IMR-90 (cell line): ENCODE measurements at regions not wholly inside any gene's neighbourhood (a gene's known extent, or its start where the extent isn't known, plus 50 kb on each side); places are given as distances from the start of the nearest gene placed in this dataset.

Source experiments
- ATAC-seq: fragments of 200-7000 bp; cut with Tn5 transposase; 2 replicates; pipeline ENCODE4 v1.9.1; 2020; ENCODE audit warnings: low read depth, mild to moderate bottlenecking, moderate library complexity
- BruUV-seq: library from RNA; stranded (reverse); fragments of 400-500 nt; replicated peaks from 2 replicates; lab custom pipeline; 2021; lab: Mats Ljungman, UMichigan
- CTCF ChIA-PET: fragments of 300-600 bp; formaldehyde crosslinking; extraction: SDS; loops from one replicate; lab custom pipeline; 2021; ENCODE audit warnings: antibody characterized with exemption; lab: Yijun Ruan, JAX
- POLR2A ChIA-PET: fragments of 300-600 bp; sonication (Branson Sonifier 250); formaldehyde crosslinking; loops from one replicate; lab custom pipeline; 2022; ENCODE audit warnings: antibody characterized with exemption; ENCODE audit not compliant: unreplicated experiment; lab: Charles Lee
- DNase-seq: peaks from one replicate; pipeline ENCODE4 v3.0.0; 2013
- H2AFZ ChIP-seq: replicated peaks from 2 replicates; pipeline ENCODE3; 2013; ENCODE audit warnings: low read length, mild to moderate bottlenecking; ENCODE audit not compliant: poor library complexity
- H2AK5ac ChIP-seq: 2 replicates; pipeline ENCODE4 v1.6.1; 2013; ENCODE audit warnings: low read depth, low read length, inconsistent platforms
- H2AK9ac ChIP-seq: replicated peaks from 2 replicates; pipeline ENCODE3; 2013; ENCODE audit warnings: mild to moderate bottlenecking, low read depth, low read length, moderate library complexity; ENCODE audit not compliant: poor library complexity
- H2BK120ac ChIP-seq: 2 replicates; pipeline ENCODE4 v1.6.1; 2013; ENCODE audit warnings: low read depth, low read length, inconsistent platforms
- H2BK15ac ChIP-seq: 3 replicates; pipeline ENCODE4 v1.6.1; 2013; ENCODE audit warnings: low read depth, low read length, inconsistent platforms
- H2BK20ac ChIP-seq: 2 replicates; pipeline ENCODE4 v1.6.1; 2013; ENCODE audit warnings: low read depth, mild to moderate bottlenecking, inconsistent platforms, low read length, moderate library complexity
- H2BK5ac ChIP-seq: 2 replicates; pipeline ENCODE4 v1.6.1; 2013; ENCODE audit warnings: mild to moderate bottlenecking, low read depth, low read length, inconsistent platforms; ENCODE audit not compliant: poor library complexity, severe bottlenecking
- H3K14ac ChIP-seq: replicated peaks from 2 replicates; pipeline ENCODE4 v1.6.1; 2013; ENCODE audit warnings: low read depth, low read length, inconsistent platforms
- H3K18ac ChIP-seq: 2 replicates; pipeline ENCODE4 v1.6.1; 2013; ENCODE audit warnings: low read depth, low read length, control low read depth
- H3K23ac ChIP-seq: 2 replicates; pipeline ENCODE4 v1.6.1; 2013; ENCODE audit warnings: low read depth, low read length, inconsistent platforms
- H3K27ac ChIP-seq: 2 replicates; pipeline ENCODE4 v1.5.1; 2013; ENCODE audit warnings: mild to moderate bottlenecking, control low read depth, low read length; ENCODE audit not compliant: insufficient read depth
- H3K27me3 ChIP-seq: 2 replicates; pipeline ENCODE4 v1.6.1; 2013; ENCODE audit warnings: low read length; ENCODE audit not compliant: control insufficient read depth, insufficient read depth
- H3K36me3 ChIP-seq: 2 replicates; pipeline ENCODE4 v1.6.1; 2013; ENCODE audit warnings: low read length, mixed read lengths; ENCODE audit not compliant: control insufficient read depth, insufficient read depth
- H3K4ac ChIP-seq: 2 replicates; pipeline ENCODE4 v1.6.1; 2013; ENCODE audit warnings: low read depth, low read length, inconsistent platforms
- H3K4me1 ChIP-seq: 2 replicates; pipeline ENCODE4 v1.6.1; 2013; ENCODE audit warnings: low read length, mixed read lengths; ENCODE audit not compliant: control insufficient read depth, insufficient read depth
- H3K4me2 ChIP-seq: 2 replicates; pipeline ENCODE4 v1.6.1; 2013; ENCODE audit warnings: low read depth, mild to moderate bottlenecking, control low read depth, low read length, moderate library complexity
- H3K4me3 ChIP-seq: 2 replicates; pipeline ENCODE4 v1.5.1; 2013; ENCODE audit warnings: low read depth, mild to moderate bottlenecking, control low read depth, low read length, moderate library complexity; ENCODE audit not compliant: insufficient read depth
- H3K56ac ChIP-seq: 2 replicates; pipeline ENCODE4 v1.6.1; 2013; ENCODE audit warnings: low read length, inconsistent platforms; ENCODE audit not compliant: insufficient read depth; ENCODE audit errors: extremely low read depth
- H3K79me1 ChIP-seq, 2 experiments: 2 replicates each; pipeline ENCODE4 v1.6.1; 2013; ENCODE audit warnings: low read length in 2 of 2, inconsistent platforms in 1 of 2, low read depth in 1 of 2
- H3K9ac ChIP-seq: 2 replicates; pipeline ENCODE4 v1.6.1; 2013; ENCODE audit warnings: low read depth, low read length, control low read depth
- H3K9me1 ChIP-seq: 2 replicates; pipeline ENCODE4 v1.6.1; 2013; ENCODE audit warnings: low read length, inconsistent platforms; ENCODE audit not compliant: insufficient read depth
- H3K9me3 ChIP-seq: 2 replicates; pipeline ENCODE4 v1.6.1; 2013; ENCODE audit warnings: low read length; ENCODE audit not compliant: control insufficient read depth, insufficient read depth
- H4K20me1 ChIP-seq: 2 replicates; pipeline ENCODE4 v1.6.1; 2013; ENCODE audit warnings: low read length, inconsistent platforms; ENCODE audit not compliant: insufficient read depth
- H4K5ac ChIP-seq: 2 replicates; pipeline ENCODE4 v1.6.1; 2013; ENCODE audit warnings: mild to moderate bottlenecking, low read depth, low read length, control low read depth
- H4K8ac ChIP-seq, 2 experiments: 2 replicates each; pipeline ENCODE4 v1.6.1; 2013; ENCODE audit warnings: low read depth in 2 of 2, low read length in 2 of 2, control low read depth in 1 of 2, inconsistent platforms in 1 of 2
- H4K91ac ChIP-seq: 2 replicates; pipeline ENCODE4 v1.6.1; 2013; ENCODE audit warnings: low read depth, low read length, inconsistent platforms; ENCODE audit not compliant: insufficient read depth
- BHLHE40 ChIP-seq: fragments of 150-350 bp; IDR thresholded peaks from 2 replicates; pipeline ENCODE4 v1.6.1; 2016; ENCODE audit warnings: mild to moderate bottlenecking, low read depth, low read length
- CEBPB ChIP-seq: IDR thresholded peaks from 2 replicates; pipeline ENCODE4 v1.6.1; 2012; ENCODE audit warnings: low read depth, low read length, improper control_type of control experiment
- FOS ChIP-seq: fragments of 150-350 bp; IDR thresholded peaks from 2 replicates; pipeline ENCODE4 v1.6.1; 2016; ENCODE audit warnings: low read depth, low read length
- MAFK ChIP-seq: IDR thresholded peaks from 2 replicates; pipeline ENCODE4 v1.6.1; 2012; ENCODE audit warnings: low read depth, low read length, improper control_type of control experiment
- MAZ ChIP-seq: IDR thresholded peaks from 2 replicates; pipeline ENCODE4 v1.6.1; 2012; ENCODE audit warnings: low read depth, mild to moderate bottlenecking, low read length, improper control_type of control experiment, moderate library complexity, borderline replicate concordance
- MXI1 ChIP-seq: IDR thresholded peaks from 2 replicates; pipeline ENCODE4 v1.6.1; 2012; ENCODE audit warnings: low read depth, mild to moderate bottlenecking, low read length, moderate library complexity, borderline replicate concordance
- NFE2L2 ChIP-seq: fragments of 150-350 bp; IDR thresholded peaks from 2 replicates; pipeline ENCODE4 v1.6.1; 2016; ENCODE audit warnings: low read depth, mild to moderate bottlenecking, low read length
- POLR2A ChIP-seq: IDR thresholded peaks from 2 replicates; pipeline ENCODE4 v1.6.1; 2012; ENCODE audit warnings: mild to moderate bottlenecking, low read depth, low read length
- RAD21 ChIP-seq: IDR thresholded peaks from 2 replicates; pipeline ENCODE4 v1.6.1; 2012; ENCODE audit warnings: low read length, improper control_type of control experiment
- RCOR1 ChIP-seq: IDR thresholded peaks from 2 replicates; pipeline ENCODE4 v1.6.1; 2012; ENCODE audit warnings: mild to moderate bottlenecking, low read length, improper control_type of control experiment; ENCODE audit not compliant: insufficient replicate concordance
- RFX5 ChIP-seq: IDR thresholded peaks from 2 replicates; pipeline ENCODE4 v1.8.0; 2012; ENCODE audit warnings: low read depth, mild to moderate bottlenecking, low read length, moderate library complexity
- SMC3 ChIP-seq: fragments of 150-350 bp; IDR thresholded peaks from 2 replicates; pipeline ENCODE4 v1.6.1; 2016; ENCODE audit warnings: low read depth, mild to moderate bottlenecking, antibody characterized with exemption, low read length, moderate library complexity
- WGBS, 2 experiments: methylation state at CpG; one replicate each; pipeline versions ENCODE4 v1.1.5 to v1.1.7; 2013; ENCODE audit warnings: missing lambda C conversion rate in 2 of 2; ENCODE audit not compliant: insufficient read length in 1 of 2; ENCODE audit errors: extremely low coverage in 2 of 2; 5-methylcytosine and 5-hydroxymethylcytosine counted together
- dilution Hi-C: fragments of 300-500 bp; cut with HindIII; formaldehyde crosslinking; loops from one replicate; pipeline ENCODE4 v1.14.3; 2018; ENCODE audit warnings: low sequenced_read_pairs; ENCODE audit not compliant: unreplicated experiment
- in situ Hi-C: fragments of 300-500 bp; cut with MboI; formaldehyde crosslinking; loops from 3 replicates; pipeline ENCODE4 v1.14.3; 2019; ENCODE audit warnings: low sequenced_read_pairs, inconsistent platforms, mixed read lengths
- intact Hi-C: fragments of 100-400 bp; cut with micrococcal nuclease; formaldehyde crosslinking; loops from 2 replicates; pipeline ENCODE4 v1.10.0; 2022
- TF ChIP-seq, protein P1 (sequence below): fragments of 150-350 bp; IDR thresholded peaks from 2 replicates; pipeline ENCODE4 v1.6.1; 2016; ENCODE audit warnings: low read depth, mild to moderate bottlenecking, low read length, moderate library complexity, borderline replicate concordance
- TF ChIP-seq, protein P2 (sequence below): fragments of 150-350 bp; IDR thresholded peaks from 2 replicates; pipeline ENCODE4 v1.6.1; 2017; ENCODE audit warnings: mild to moderate bottlenecking, antibody characterized with exemption, low read length, low read depth
- TF ChIP-seq, protein P3 (sequence below): conservative IDR thresholded peaks from 2 replicates; pipeline ENCODE4 v1.5.1; 2012; ENCODE audit warnings: mild to moderate bottlenecking, low read depth, low read length, improper control_type of control experiment

DNA sequence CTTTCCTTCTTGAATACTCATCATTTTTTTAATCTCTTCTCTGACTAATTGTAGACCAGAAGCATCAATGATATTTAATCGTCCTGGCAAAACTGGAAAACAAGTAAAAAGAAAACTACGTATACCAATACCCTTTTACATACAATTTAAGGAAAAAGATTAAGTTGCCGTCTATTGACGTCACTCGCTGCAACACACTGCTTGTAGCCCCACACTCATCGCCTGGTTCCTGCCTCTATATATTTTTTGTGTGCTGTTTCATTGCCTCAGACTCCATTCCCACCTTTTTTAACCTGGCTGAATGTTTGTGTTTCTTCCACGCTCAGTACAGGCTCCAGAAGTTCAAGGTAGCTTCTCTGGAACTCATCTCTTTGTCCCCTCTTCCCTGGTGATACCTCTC lies 536.2 kb downstream of the METTL4 start:
- TF ChIP-seq, protein P1, sequence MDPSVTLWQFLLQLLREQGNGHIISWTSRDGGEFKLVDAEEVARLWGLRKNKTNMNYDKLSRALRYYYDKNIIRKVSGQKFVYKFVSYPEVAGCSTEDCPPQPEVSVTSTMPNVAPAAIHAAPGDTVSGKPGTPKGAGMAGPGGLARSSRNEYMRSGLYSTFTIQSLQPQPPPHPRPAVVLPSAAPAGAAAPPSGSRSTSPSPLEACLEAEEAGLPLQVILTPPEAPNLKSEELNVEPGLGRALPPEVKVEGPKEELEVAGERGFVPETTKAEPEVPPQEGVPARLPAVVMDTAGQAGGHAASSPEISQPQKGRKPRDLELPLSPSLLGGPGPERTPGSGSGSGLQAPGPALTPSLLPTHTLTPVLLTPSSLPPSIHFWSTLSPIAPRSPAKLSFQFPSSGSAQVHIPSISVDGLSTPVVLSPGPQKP, result no peak
- TF ChIP-seq SMC3 (no peak), FOS (no peak), RAD21 (no peak), POLR2A (no peak), CEBPB (no peak), NFE2L2 (no peak), RCOR1 (no peak), MAZ (no peak), MXI1 (no peak), RFX5 (no peak), MAFK (no peak), BHLHE40 (no peak)
- TF ChIP-seq, protein P2, sequence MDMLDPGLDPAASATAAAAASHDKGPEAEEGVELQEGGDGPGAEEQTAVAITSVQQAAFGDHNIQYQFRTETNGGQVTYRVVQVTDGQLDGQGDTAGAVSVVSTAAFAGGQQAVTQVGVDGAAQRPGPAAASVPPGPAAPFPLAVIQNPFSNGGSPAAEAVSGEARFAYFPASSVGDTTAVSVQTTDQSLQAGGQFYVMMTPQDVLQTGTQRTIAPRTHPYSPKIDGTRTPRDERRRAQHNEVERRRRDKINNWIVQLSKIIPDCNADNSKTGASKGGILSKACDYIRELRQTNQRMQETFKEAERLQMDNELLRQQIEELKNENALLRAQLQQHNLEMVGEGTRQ, result no peak
- TF ChIP-seq, protein P3, sequence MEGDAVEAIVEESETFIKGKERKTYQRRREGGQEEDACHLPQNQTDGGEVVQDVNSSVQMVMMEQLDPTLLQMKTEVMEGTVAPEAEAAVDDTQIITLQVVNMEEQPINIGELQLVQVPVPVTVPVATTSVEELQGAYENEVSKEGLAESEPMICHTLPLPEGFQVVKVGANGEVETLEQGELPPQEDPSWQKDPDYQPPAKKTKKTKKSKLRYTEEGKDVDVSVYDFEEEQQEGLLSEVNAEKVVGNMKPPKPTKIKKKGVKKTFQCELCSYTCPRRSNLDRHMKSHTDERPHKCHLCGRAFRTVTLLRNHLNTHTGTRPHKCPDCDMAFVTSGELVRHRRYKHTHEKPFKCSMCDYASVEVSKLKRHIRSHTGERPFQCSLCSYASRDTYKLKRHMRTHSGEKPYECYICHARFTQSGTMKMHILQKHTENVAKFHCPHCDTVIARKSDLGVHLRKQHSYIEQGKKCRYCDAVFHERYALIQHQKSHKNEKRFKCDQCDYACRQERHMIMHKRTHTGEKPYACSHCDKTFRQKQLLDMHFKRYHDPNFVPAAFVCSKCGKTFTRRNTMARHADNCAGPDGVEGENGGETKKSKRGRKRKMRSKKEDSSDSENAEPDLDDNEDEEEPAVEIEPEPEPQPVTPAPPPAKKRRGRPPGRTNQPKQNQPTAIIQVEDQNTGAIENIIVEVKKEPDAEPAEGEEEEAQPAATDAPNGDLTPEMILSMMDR, result no peak
- H3K9me1 ChIP-seq, result no peaks in the 10 kb centered on the region
- H3K4me3 ChIP-seq, result no peak overlapping the region
- no peak overlapping the region for H3K27ac ChIP-seq
- H3K27me3 ChIP-seq, result no peaks in the 10 kb centered on the region
- no peak overlapping the region for H3K9ac ChIP-seq
- no peak overlapping the region for H4K91ac ChIP-seq
- no peak for ATAC-seq
- H2AFZ ChIP-seq, result no peak overlapping the region
- H3K79me1 ChIP-seq, result no peaks in the 10 kb centered on the region
- 83% methylated on average over 1 of the region's 7 CpGs; no CpG with 5 or more reads in 1 of the 2 experiments for WGBS, 2 experiments
- no peak overlapping the region for H2AK5ac ChIP-seq
- dilution Hi-C loops, result no loop called here
- BruUV-seq, result no TSS peak
- no peak overlapping the region for H4K8ac ChIP-seq
- CTCF ChIA-PET, result no interaction called here
- no peak overlapping the region for H3K23ac ChIP-seq
- H2AK9ac ChIP-seq, result no peak overlapping the region
- no peak overlapping the region for H3K4ac ChIP-seq
- no peak overlapping the region for H3K4me2 ChIP-seq
- H3K4me1 ChIP-seq, result no peaks in the 10 kb centered on the region
- H4K20me1 ChIP-seq, result no peaks in the 10 kb centered on the region
- in situ Hi-C loops, result no loop called here
- H4K5ac ChIP-seq, result no peak overlapping the region
- no peak for DNase-seq
- no peaks in the 10 kb centered on the region for H3K36me3 ChIP-seq
- H2BK20ac ChIP-seq, result no peak overlapping the region
- no peak overlapping the region for H3K56ac ChIP-seq
- H2BK5ac ChIP-seq, result no peak overlapping the region
- H3K18ac ChIP-seq, result no peak overlapping the region
- no peak overlapping the region for H3K14ac ChIP-seq
- H2BK15ac ChIP-seq, result no peak overlapping the region
- H2BK120ac ChIP-seq, result no peak overlapping the region
- intact Hi-C loops, result no loop called here
- peaks cover 10% of the 10 kb centered on the region for H3K9me3 ChIP-seq
- POLR2A ChIA-PET, result no interaction called here
